Stimulated activated CD4-positive, alpha-beta T cell treated with anti-CD3 and anti-CD28 coated beads, Interleukin-15, amount 100 ng/mL, for 48 hours (primary cell): ENCODE measurements at regions not wholly inside any gene's neighbourhood (a gene's known extent, or its start where the extent isn't known, plus 50 kb on each side); places are given as distances from the start of the nearest gene placed in this dataset.
A peak's percentile ranks its signal among the peaks of the same experiment; 100 is the strongest.

ENCODE experiments used
- DNase-seq, 2 donors: peaks; one replicate each; pipeline ENCODE4 v3.0.0-alpha.2; 2020; ENCODE audit warnings: low read depth in 2 of 2

DNA sequence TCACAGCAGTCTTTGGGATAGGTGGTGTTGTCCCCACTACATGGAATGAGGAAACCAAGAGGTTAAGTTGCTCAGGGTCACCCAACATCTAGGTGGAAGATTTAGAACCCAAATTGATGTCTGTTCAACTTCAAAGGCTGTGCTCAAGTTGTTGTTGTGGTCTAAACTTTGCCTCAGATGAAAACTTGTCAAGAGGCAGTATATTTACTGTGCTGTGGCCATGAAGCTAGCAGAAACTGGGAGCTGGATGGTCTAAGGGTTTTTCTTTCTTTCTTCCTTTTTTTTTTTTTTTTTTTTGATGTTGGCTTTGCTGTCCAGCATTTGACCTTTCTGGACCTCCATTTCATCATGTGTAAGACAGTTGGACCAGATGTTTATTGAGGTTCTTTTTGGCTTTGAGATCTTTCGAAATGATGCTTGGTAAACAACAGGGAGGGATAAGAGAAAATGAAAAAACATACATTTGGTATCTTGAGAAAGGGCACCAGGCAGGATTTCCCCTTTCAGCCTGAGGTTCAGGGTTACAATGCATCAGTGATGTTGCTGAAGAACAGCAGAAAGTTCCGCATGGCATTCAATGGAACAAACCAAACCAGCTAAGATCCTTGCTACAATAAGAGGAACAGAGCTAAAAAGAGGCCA, 166.2 kb upstream of the RPS6KA3 start:
- no peak for DNase-seq

DNA sequence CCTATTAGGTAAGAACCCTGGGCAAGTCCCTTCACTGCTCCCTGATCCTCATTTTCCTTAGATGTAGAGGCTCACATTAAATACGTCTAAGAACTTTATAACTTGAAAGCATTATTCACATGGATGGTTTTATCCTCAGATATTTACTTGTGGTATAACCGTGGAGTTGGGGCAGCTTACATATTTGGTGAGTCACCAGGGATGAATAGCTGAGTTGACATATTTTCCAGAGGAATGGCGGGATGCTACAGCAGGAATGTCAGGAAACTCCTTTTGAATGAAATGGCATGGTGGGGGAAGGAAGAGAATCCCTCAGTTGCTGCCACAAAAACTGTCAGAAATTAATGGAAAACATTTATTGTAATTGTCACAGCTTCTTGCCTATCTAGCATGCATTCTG, 165.3 kb upstream of the RPS6KA3 start:
- DNase-seq = no peak

DNA sequence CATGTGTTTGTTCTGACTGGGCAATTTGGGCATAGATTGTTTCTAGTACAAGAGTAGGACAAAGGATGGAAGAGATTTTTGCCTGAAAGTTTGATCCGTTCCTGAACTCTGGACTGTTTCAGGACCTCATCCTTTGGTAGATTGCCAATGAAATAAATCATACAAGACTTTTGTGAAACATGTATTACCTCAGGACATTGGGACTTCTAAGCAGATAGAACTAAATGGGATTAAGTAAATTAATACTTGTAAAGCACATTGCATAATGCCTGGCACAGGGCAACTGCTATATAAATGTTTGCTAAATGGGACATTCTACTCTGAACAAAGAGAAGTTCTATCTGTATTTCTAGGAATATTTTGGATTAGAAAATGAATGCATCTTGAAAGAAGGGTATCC, 164.8 kb upstream of the RPS6KA3 start:
- no peak for DNase-seq

DNA sequence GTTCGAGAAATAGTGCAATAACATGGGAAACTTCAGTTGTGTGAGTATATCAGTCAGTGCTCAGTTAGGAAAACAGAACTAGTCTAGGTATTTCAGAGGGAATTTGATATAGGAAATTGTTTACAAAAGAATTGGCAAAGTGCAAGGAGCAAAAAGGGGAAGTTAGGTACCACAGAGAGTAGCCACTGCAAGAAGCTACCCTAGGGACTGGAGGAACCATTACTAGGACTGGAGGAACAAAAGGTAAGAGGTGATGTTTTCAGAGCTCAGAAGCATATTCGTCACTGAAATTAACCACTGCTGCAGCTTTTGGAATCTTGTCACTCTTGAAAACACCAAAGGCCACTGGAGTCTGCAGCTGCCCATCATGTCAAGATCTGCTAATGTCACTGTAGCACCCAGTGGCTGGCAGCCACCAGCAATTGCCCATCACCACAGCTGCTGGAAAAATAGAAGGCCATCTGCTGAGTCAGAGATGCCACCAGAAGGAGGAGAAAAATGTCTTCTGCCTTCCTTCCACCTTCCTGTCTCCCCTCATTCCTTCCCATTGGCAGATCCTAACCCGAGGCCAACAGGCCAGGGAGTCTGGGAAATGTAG, 160.6 kb upstream of the RPS6KA3 start:
- DNase-seq = no peak

DNA sequence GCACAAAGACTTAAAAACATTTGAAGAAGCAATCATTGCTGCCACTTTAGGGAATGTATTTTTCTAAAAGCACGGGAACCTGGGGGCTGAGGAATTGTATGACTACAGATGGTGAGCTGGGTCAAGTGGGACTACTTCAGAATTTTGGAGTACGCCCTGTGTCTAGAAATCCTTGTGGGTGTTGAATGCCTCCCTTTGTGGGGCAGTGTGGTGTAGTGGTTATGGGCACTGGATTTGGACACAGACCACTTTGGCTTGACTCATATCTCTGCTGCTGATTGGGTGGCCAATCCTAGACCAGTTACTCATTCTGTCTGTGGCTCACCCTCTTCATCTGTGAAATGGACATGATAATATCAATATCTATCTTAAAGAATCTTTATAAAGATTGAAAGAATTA, 155.0 kb upstream of the RPS6KA3 start:
- no peak for DNase-seq

DNA sequence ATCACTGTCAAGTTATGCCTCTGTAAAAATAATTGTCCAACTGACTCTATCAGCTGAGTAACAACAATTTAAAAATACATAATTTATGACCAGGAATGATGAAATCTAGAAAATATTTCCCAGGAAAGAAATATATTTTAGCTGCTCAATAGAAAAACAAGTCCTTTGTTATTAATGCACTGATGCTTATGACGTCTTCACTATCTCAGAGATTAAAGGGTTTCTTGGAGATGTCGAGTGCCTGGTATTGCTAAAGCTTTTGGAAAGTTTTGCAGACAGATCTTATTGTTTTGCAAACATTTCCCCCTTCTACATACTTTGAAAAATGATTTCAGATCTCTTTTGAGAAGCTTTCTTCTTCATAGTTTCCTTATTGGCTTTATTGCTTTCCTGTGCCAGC, 154.6 kb upstream of the RPS6KA3 start:
- no peak for DNase-seq

- DNase-seq = no peak
Measured at GRCh38 chrX:20420058-20420457, 153.3 kb upstream of the RPS6KA3 start.

- DNase-seq = no peak
Measured at GRCh38 chrX:20418379-20419150, 151.9 kb upstream of the RPS6KA3 start.

DNA sequence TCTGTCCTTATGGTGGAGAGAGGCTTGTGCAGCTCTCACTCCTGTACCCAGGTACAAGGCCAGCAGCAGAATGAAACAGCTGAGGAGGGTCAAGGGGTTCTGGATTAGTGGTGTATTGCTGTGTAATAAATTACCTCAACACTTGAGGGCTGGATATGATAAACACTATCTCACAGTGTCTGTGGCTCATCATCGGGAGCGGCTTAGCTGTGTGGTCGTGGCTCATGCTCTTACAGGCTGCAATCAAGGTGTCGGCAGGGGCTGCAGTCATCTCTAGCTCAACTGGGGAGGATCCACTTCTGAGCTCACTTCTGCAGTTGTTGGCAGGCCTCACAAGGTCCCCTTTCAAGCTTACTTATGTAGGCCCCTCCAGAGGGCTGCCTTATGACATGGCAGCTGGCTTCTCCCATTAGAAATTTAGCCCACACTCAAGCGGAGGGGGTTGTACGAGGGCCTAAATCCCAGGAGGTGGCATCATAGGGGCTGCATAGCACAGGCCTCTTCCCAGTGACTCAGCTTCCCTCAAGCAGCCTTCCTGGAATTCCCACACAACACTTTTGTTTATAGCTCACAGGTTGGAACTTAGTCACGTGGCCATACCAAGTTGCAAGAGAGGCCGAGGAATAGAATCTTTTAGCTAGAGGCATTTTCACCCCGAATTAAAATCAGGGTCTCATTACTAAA, 148.2 kb upstream of the RPS6KA3 start:
- DNase-seq = no peak

- DNase-seq = no peak
Measured at GRCh38 chrX:20414066-20414465, 147.4 kb upstream of the RPS6KA3 start.

DNA sequence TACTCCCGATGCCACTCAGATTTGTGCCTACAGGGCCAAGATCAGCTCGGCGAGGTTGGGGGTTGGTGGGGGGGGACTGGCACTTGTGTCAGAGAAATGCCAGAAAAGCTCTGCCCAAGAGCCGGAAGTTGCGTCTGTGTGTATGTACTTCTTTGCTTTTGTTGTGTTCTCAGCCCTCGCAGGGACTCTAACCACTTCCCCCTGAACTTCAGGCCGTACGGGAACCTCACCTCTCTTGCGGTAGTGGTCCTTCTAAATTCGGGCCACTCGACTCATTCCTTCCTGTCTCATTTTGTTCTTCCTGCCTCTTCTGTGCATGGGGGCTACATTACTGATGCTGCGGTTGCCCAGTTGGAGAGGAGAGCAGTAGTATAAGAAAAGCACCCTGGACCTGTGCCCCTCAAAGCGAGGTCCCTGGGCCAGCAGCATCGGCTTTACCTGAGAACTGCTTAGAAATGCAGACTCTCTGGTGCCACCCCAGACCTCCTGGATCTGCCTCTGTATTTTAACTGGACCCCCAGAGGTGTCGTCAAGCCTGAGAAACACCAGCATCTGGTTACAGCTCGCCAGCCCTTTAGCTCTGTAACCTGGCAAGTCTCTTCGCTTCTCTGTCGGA, 146.3 kb upstream of the RPS6KA3 start:
- DNase-seq = peak in 1 of 2 donors; percentile 19

- DNase-seq = no peak
Measured at GRCh38 chrX:20410540-20410939, 143.8 kb upstream of the RPS6KA3 start.

DNA sequence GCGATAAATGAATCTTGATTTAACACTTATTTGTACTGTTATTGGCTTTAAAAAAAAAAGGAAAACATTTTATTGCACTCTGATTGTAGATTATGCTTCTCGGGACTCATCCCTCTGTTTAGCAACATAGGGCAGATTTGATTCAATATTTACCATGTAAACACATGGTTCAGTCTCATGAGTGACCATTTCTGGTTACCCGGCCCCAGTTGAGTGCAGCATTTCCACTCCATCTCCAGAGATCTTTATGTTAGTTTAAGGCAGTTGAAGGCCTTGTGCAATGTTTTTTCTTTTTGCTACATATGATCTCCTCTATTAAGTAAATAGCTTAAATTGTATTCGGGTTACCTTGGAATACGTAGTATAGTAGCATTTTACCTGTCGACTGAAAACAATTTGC, 143.3 kb upstream of the RPS6KA3 start:
- no peak for DNase-seq

DNA sequence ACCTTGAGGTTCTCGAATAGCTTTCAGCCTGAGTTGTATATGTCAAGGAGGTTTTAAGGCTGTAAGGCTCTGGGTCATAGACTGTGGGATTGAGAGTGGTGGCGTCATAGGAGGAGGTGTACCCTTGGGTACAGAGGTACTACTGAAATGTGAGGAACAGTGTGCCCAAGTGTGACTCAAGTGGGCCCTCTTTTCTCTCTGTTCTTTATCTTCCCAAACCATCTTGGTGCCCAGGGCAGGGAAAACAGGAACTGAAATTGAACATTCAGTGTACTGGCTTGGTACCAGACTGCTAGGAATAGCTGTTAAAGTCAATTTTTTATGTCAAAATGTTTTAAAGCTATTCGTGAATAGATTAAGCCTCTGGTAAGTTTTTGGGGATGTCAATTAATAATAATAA, 136.2 kb upstream of the RPS6KA3 start:
- DNase-seq = no peak

- DNase-seq = no peak
Measured at GRCh38 chrX:20399728-20400414, 133.2 kb upstream of the RPS6KA3 start.

DNA sequence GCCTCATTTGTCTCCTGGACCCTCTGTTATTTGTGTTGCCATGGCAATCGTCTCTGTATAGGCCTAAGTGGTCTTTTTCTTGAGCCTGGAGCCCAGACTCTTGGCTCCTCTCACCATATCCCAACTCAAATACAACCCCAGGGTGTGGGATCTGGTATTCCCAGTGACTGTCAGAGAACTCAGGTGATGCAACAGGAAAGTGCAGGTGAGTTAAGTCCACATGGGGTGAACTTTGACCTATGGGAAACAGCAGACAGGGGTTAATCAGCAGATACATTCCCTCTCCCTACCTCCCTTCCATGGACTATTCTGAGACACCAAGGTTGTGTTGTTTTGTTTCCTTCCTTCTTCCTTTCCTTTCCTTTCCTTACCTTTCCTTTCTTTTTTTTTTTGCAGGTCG, 130.9 kb upstream of the RPS6KA3 start:
- DNase-seq = no peak

DNA sequence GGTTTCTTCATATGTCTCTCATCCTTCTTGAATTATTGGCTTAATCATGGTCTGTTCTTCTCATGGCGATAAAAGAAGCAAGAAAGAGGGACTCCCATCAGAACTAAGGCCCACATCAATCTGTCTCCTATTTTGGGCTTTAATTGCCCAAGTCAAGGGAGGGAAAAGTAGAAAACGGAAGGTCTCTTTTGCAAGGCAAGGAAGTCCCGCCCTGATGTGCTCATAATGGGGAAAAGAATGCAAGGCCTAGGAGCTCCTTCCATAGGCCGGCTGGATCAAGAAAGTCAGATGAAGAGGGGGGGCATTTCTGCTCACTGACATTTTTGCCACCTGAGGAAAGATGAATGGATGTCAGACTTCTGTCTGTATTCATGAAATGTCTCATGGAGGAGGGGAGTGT, 127.7 kb upstream of the RPS6KA3 start:
- no peak for DNase-seq

DNA sequence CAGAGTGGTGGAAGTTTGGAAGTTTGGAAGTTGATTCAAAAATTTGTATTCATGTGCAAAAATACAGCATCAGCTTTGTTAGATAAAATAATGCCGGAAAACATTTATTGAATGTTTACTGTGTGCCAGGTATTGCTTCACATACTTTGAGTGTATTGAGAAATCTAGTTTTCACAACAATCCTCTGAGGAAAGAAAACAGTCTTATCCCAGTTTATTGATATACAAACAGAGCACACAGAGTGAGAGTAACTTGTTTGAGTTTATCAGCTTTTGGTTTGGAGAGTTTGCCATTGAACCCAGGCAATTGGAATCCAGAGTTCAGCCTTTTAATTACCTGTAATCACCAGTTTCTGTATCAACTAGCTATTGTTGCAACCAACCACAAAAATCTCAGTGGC, 127.2 kb upstream of the RPS6KA3 start:
- no peak for DNase-seq

GRCh38 chrX:20388594-20388993, 121.9 kb upstream of the RPS6KA3 start:
- no peak for DNase-seq

GRCh38 chrX:20383477-20383876, 116.8 kb upstream of the RPS6KA3 start:
- no peak for DNase-seq

- DNase-seq = peak in 1 of 2 donors; percentile 13
Measured at GRCh38 chrX:20382518-20383297, 116.0 kb upstream of the RPS6KA3 start.
